ENCODE measurements at regions not wholly inside any gene's neighbourhood (a gene's known extent, or its start where the extent isn't known, plus 50 kb on each side); places are given as distances from the start of the nearest gene placed in this dataset.

DNA sequence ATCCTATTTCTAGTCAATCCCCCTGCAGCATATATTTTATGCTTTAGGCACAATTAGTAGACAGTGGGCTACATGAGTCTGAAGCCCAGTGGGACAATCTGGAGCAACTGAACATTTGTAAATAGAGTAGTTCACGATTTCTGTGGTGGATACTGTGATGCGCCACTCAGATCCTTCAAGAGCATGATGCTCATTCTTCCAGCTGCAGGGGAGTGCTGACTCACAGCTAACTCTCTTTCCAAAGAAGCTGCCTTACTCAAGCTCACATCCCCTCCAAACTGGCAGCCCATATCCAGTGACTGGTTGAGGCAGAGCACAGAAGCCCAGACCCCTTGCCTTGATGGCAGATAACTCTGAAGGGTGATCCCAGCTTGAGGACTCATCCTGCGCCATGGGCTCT, 224.2 kb upstream of the EEA1 start (continued):
- TF ChIP-seq, protein P1, sequence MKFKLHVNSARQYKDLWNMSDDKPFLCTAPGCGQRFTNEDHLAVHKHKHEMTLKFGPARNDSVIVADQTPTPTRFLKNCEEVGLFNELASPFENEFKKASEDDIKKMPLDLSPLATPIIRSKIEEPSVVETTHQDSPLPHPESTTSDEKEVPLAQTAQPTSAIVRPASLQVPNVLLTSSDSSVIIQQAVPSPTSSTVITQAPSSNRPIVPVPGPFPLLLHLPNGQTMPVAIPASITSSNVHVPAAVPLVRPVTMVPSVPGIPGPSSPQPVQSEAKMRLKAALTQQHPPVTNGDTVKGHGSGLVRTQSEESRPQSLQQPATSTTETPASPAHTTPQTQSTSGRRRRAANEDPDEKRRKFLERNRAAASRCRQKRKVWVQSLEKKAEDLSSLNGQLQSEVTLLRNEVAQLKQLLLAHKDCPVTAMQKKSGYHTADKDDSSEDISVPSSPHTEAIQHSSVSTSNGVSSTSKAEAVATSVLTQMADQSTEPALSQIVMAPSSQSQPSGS (IDR thresholded peaks at IDR 0.05; ENCODE audit: low read length) = no peak
- no peak for TF ChIP-seq SP4 (IDR thresholded peaks at IDR 0.05; ENCODE audit: low read length)

Measured in H1 (cell line).